ENCODE measurements at regions not wholly inside any gene's neighbourhood (a gene's known extent, or its start where the extent isn't known, plus 50 kb on each side); places are given as distances from the start of the nearest gene placed in this dataset.

DNA sequence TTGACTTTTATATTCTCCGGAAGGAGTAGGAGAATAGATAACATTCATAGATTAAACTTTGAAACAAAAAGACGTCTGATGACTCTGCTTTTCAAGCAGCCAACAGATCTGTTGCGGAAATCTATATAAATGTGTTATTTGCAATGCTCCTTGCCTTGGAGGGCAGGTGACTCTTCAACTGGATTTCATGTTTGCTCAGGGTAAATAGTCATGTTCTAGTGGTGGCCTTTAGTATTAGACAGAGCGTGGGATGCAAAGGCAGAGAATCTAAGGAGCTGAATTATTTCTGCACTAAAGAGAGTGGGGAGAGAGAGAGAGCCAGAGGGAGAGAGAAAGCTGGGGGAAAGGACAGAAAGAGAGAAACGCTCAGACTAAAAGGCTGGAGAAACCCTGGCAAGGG is 454.3 kb downstream of the AJAP1 start:
- TF ChIP-seq, protein P1, sequence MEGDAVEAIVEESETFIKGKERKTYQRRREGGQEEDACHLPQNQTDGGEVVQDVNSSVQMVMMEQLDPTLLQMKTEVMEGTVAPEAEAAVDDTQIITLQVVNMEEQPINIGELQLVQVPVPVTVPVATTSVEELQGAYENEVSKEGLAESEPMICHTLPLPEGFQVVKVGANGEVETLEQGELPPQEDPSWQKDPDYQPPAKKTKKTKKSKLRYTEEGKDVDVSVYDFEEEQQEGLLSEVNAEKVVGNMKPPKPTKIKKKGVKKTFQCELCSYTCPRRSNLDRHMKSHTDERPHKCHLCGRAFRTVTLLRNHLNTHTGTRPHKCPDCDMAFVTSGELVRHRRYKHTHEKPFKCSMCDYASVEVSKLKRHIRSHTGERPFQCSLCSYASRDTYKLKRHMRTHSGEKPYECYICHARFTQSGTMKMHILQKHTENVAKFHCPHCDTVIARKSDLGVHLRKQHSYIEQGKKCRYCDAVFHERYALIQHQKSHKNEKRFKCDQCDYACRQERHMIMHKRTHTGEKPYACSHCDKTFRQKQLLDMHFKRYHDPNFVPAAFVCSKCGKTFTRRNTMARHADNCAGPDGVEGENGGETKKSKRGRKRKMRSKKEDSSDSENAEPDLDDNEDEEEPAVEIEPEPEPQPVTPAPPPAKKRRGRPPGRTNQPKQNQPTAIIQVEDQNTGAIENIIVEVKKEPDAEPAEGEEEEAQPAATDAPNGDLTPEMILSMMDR (IDR thresholded peaks at IDR 0.05) = no peak
- TF ChIP-seq POLR2A (IDR thresholded peaks at IDR 0.05) (no peak), POLR2AphosphoS5 (IDR thresholded peaks at IDR 0.05) (no peak)
- H3K36me3 ChIP-seq = no peaks in the 10 kb centered on the region
- 27% methylated on average over 5 of the region's 5 CpGs for WGBS
- no peak for DNase-seq (ENCODE audit: low spot score)
- intact Hi-C loops (cut with DNase I) = no loop called here
- no peak overlapping the region for H3K27ac ChIP-seq
- H3K9me3 ChIP-seq = no peaks in the 10 kb centered on the region
- H3K27me3 ChIP-seq (replicated peaks; ENCODE audit: insufficient read depth) = peaks cover 4% of the 10 kb centered on the region
- no peak overlapping the region for H3K4me3 ChIP-seq
- no peaks in the 10 kb centered on the region for H3K4me1 ChIP-seq (replicated peaks)

DNA sequence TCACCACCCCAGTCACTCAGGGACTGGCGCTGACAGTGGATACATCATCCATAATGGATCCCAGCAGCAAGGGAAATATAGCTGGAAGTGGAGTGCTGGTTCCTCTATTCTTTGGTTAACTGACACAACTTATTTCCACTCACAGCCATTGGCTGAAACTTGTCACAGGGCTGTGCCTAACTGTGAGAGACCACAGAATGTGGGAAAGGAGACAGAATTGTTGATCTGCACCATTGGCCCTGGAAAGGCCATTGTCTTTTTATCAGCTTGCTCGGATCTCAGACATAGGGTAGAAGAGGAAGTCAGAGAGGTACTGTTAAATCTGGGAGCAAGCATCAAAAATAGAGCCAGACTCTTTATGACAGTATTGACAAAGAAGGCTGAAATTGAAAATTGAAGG is 451.3 kb downstream of the AJAP1 start:
- intact Hi-C loops (cut with DNase I) = no loop called here
- Histone ChIP-seq H3K4me3 (no peak overlapping the region), H3K4me1 (replicated peaks) (no peaks in the 10 kb centered on the region), H3K27me3 (replicated peaks; ENCODE audit: insufficient read depth) (no peaks in the 10 kb centered on the region), H3K27ac (no peak overlapping the region), H3K36me3 (no peaks in the 10 kb centered on the region), H3K9me3 (no peaks in the 10 kb centered on the region)
- TF ChIP-seq, protein P1 (IDR thresholded peaks at IDR 0.05) = no peak
- TF ChIP-seq POLR2AphosphoS5 (IDR thresholded peaks at IDR 0.05) = no peak
- no peak for TF ChIP-seq POLR2A (IDR thresholded peaks at IDR 0.05)
- DNase-seq (ENCODE audit: low spot score) = no peak
- WGBS = 57% methylated on average over 2 of the region's 2 CpGs

DNA sequence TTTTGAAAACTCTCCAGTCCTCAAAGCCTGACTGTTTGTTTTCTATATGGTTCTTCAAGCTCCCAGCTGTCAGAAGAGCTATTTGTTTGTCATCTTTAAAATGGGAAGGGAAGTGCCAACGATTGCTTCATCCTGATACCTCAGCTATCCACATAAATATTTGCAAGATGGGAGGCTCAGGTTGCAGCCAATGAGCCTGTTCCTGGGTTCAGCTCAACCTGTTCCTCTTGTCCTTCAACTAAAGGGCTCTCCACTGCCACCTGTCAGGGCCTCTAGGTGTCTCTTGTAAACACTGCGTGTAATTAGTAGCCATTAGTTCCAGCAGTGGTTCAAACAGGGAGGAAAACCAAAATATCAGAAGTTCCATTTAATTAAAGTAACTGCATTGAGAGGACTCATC is 445.1 kb downstream of the AJAP1 start:
- Histone ChIP-seq H3K36me3 (no peaks in the 10 kb centered on the region), H3K9me3 (no peaks in the 10 kb centered on the region), H3K27ac (no peak overlapping the region), H3K4me1 (replicated peaks) (no peaks in the 10 kb centered on the region), H3K4me3 (no peak overlapping the region), H3K27me3 (replicated peaks; ENCODE audit: insufficient read depth) (no peaks in the 10 kb centered on the region)
- intact Hi-C loops (cut with DNase I) = no loop called here
- DNase-seq (ENCODE audit: low spot score) = peak; percentile 30
- 15% methylated on average over 2 of the region's 2 CpGs for WGBS
- TF ChIP-seq POLR2AphosphoS5 (IDR thresholded peaks at IDR 0.05) (peak; percentile 47), POLR2A (IDR thresholded peaks at IDR 0.05) (no peak)
- TF ChIP-seq, protein P1 (IDR thresholded peaks at IDR 0.05) = peak in 1 of 4 experiments; percentile 25

DNA sequence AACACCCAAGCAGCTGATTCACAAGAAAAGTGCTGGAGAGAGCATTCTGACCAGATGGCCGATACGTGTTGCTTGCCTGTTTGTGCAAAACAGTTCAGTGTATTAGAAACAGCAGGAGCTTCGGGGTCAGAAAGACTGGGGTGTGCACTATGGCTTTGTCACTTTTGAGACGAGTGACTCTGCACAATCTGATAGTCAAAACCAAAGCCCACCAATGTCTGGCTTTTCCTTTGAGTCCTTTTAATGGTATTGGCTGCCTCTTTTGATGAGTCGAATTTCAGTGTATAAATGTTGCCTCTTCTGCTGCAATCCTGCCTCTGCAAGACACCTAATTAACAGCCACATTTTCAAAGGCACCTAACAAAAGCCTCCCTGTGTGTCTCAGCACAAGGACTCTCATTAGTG is 444.6 kb downstream of the AJAP1 start:
- TF ChIP-seq POLR2A (IDR thresholded peaks at IDR 0.05) = no peak
- no peak for TF ChIP-seq POLR2AphosphoS5 (IDR thresholded peaks at IDR 0.05)
- TF ChIP-seq, protein P1 (IDR thresholded peaks at IDR 0.05) = no peak
- WGBS = 46% methylated on average over 5 of the region's 5 CpGs
- H3K27ac ChIP-seq = no peak overlapping the region
- intact Hi-C loops (cut with DNase I) = no loop called here
- H3K27me3 ChIP-seq (replicated peaks; ENCODE audit: insufficient read depth) = no peaks in the 10 kb centered on the region
- H3K36me3 ChIP-seq = no peaks in the 10 kb centered on the region
- no peak overlapping the region for H3K4me3 ChIP-seq
- DNase-seq (ENCODE audit: low spot score) = no peak
- H3K4me1 ChIP-seq (replicated peaks) = no peaks in the 10 kb centered on the region
- H3K9me3 ChIP-seq = no peaks in the 10 kb centered on the region

DNA sequence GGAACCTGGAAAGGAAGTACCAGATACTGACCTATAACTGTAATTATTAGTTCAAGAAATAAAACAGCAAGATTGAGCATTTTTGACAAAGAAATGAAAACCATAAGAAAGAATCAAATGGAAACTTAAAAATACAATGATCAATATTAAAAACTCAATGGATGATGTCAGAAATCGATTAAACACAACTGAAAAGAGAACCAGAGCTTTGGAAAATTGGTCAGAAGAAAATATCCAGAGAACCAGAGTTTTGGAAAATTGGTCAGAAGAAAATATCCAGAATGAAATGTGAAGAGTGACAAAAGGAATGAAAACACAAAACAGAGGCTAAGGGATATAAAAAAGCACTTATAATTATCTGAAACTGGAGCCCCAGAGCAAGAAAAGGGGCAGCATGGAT is 438.6 kb downstream of the AJAP1 start:
- H3K9me3 ChIP-seq = no peaks in the 10 kb centered on the region
- no peaks in the 10 kb centered on the region for H3K36me3 ChIP-seq
- no peak overlapping the region for H3K27ac ChIP-seq
- intact Hi-C loops (cut with DNase I) = no loop called here
- H3K4me3 ChIP-seq = no peak overlapping the region
- no peaks in the 10 kb centered on the region for H3K4me1 ChIP-seq (replicated peaks)
- WGBS = 64% methylated on average over 1 of the region's 1 CpG
- H3K27me3 ChIP-seq (replicated peaks; ENCODE audit: insufficient read depth) = no peaks in the 10 kb centered on the region
- no peak for DNase-seq (ENCODE audit: low spot score)
- TF ChIP-seq, protein P1 (IDR thresholded peaks at IDR 0.05) = no peak
- no peak for TF ChIP-seq POLR2AphosphoS5 (IDR thresholded peaks at IDR 0.05)
- no peak for TF ChIP-seq POLR2A (IDR thresholded peaks at IDR 0.05)

All from prostate gland (tissue), 2 donors.